ENCODE measurements at regions not wholly inside any gene's neighbourhood (a gene's known extent, or its start where the extent isn't known, plus 50 kb on each side); places are given as distances from the start of the nearest gene placed in this dataset.

DNA sequence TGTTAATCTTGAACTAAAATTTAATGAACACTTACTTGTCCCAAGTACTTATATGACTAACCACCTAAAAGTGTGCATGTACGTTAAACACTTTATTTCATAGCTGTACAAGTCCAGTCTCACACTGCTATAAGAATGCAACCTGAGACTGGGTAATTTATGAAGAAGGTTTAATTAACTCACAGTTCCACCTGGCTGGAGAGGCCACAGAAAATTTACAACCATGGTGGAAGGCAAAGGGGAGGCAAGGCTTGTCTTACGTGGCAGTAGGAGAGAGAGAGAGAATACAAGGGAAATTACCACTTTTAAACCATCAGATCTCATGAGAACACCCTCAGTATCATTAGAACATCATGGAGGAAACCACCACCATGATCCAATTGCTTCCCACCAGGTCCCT, 748.7 kb upstream of the HS3ST1 start (continued):
- TF ChIP-seq, protein P1, sequence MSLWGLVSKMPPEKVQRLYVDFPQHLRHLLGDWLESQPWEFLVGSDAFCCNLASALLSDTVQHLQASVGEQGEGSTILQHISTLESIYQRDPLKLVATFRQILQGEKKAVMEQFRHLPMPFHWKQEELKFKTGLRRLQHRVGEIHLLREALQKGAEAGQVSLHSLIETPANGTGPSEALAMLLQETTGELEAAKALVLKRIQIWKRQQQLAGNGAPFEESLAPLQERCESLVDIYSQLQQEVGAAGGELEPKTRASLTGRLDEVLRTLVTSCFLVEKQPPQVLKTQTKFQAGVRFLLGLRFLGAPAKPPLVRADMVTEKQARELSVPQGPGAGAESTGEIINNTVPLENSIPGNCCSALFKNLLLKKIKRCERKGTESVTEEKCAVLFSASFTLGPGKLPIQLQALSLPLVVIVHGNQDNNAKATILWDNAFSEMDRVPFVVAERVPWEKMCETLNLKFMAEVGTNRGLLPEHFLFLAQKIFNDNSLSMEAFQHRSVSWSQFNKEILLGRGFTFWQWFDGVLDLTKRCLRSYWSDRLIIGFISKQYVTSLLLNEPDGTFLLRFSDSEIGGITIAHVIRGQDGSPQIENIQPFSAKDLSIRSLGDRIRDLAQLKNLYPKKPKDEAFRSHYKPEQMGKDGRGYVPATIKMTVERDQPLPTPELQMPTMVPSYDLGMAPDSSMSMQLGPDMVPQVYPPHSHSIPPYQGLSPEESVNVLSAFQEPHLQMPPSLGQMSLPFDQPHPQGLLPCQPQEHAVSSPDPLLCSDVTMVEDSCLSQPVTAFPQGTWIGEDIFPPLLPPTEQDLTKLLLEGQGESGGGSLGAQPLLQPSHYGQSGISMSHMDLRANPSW (CRISPR knock-in tag; conservative IDR thresholded peaks at IDR 0.05; ENCODE audit: low read depth), result no peak
- TF ChIP-seq, protein P2, sequence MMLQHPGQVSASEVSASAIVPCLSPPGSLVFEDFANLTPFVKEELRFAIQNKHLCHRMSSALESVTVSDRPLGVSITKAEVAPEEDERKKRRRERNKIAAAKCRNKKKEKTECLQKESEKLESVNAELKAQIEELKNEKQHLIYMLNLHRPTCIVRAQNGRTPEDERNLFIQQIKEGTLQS (CRISPR knock-in tag; conservative IDR thresholded peaks at IDR 0.05), result no peak
- TF ChIP-seq NFYB (CRISPR knock-in tag; conservative IDR thresholded peaks at IDR 0.05; ENCODE audit: low read depth), result no peak
- TF ChIP-seq RORB (CRISPR knock-in tag; IDR thresholded peaks at IDR 0.05), result no peak

DNA sequence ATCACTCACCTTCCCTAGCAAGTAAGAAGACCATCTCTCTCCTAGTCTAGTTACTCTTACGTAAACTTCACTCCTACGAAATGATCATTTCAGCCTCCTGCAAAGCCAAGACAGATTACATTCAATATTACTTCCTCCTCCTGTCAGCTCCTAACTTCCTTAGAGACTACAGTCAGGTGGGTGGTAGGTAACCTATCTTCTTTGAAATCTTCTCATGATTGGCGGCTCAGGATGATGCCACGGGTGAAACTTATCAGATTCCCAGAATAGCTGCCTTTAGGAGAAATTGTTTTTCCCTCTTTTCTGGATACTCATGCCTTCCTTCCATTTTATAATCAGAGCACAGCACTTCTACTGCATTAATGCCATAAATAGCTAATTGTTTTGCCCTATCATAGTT, 744.8 kb upstream of the HS3ST1 start:
- ChIA-PET POLR2A (no interaction called here), CTCF (no interaction called here)
- DNase-seq (ENCODE audit: low spot score) (no peak), ATAC-seq (no peak)
- Mint-ChIP-seq H3K27me3 (ENCODE audit: low read depth) (no peaks in the 10 kb centered on the region), H3K27ac (no peak overlapping the region), H3K36me3 (no peaks in the 10 kb centered on the region; the same call in none of the 2 replicates), H3K4me1 (peaks cover 16% of the 10 kb centered on the region), H3K9me3 (peaks cover 20% of the 10 kb centered on the region), H3K4me3 (no peak overlapping the region)
- TF ChIP-seq HMGA2 (CRISPR knock-in tag; IDR thresholded peaks at IDR 0.05) (no peak), ZNF232 (CRISPR knock-in tag; IDR thresholded peaks at IDR 0.05) (no peak), ESRRA (CRISPR knock-in tag; IDR thresholded peaks at IDR 0.05; ENCODE audit: borderline replicate concordance) (no peak), JAZF1 (CRISPR knock-in tag; IDR thresholded peaks at IDR 0.05) (no peak)
- TF ChIP-seq, protein P3, sequence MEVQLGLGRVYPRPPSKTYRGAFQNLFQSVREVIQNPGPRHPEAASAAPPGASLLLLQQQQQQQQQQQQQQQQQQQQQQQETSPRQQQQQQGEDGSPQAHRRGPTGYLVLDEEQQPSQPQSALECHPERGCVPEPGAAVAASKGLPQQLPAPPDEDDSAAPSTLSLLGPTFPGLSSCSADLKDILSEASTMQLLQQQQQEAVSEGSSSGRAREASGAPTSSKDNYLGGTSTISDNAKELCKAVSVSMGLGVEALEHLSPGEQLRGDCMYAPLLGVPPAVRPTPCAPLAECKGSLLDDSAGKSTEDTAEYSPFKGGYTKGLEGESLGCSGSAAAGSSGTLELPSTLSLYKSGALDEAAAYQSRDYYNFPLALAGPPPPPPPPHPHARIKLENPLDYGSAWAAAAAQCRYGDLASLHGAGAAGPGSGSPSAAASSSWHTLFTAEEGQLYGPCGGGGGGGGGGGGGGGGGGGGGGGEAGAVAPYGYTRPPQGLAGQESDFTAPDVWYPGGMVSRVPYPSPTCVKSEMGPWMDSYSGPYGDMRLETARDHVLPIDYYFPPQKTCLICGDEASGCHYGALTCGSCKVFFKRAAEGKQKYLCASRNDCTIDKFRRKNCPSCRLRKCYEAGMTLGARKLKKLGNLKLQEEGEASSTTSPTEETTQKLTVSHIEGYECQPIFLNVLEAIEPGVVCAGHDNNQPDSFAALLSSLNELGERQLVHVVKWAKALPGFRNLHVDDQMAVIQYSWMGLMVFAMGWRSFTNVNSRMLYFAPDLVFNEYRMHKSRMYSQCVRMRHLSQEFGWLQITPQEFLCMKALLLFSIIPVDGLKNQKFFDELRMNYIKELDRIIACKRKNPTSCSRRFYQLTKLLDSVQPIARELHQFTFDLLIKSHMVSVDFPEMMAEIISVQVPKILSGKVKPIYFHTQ (CRISPR knock-in tag; IDR thresholded peaks at IDR 0.05), result no peak
- TF ChIP-seq, protein P4, sequence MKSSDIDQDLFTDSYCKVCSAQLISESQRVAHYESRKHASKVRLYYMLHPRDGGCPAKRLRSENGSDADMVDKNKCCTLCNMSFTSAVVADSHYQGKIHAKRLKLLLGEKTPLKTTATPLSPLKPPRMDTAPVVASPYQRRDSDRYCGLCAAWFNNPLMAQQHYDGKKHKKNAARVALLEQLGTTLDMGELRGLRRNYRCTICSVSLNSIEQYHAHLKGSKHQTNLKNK (CRISPR knock-in tag; IDR thresholded peaks at IDR 0.05), result no peak

DNA sequence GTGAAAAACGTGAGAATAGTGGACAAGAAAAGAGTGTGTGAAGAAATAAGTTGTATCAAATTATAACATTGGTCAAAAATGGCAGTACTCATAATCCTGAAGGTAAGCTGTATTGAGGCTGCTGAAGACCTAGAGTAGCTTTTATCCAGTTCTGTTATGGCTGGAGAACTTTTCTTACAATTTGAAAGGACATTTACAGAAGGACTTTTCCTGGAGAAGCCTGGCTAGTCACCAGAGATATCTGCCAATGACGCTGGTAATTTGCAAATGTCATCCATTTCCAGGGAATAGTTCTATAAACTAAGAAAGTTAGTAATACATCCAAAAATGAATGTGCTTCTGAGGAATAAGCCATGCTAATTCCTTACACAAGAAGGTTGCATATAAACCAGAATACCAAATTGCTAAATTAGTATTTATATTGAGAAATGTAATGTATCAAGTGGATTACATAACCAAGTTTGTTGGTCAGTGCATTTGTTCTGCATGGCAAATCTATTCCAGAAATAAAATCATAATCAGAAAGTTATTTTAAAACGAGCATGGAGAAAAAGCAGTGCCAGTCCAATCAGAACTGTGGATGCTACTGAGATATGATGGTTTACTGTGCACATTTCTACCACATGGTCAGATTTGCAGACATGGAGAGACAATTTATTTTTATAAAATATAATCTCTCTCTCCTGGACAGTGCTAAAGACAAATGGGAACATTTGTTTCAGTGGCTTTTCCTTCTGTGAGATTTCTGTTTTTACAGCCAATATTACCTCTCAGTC, 743.7 kb upstream of the HS3ST1 start:
- no peak overlapping the region for H3K4me3 Mint-ChIP-seq
- CTCF ChIA-PET, result no interaction called here
- POLR2A ChIA-PET, result no interaction called here
- DNase-seq (ENCODE audit: low spot score) (no peak), ATAC-seq (no peak)
- peaks cover 2% of the 10 kb centered on the region for H3K36me3 Mint-ChIP-seq
- H3K27me3 Mint-ChIP-seq (ENCODE audit: low read depth), result no peaks in the 10 kb centered on the region
- H3K27ac Mint-ChIP-seq, result no peak overlapping the region
- H3K9me3 Mint-ChIP-seq, result peaks cover 16% of the 10 kb centered on the region
- H3K4me1 Mint-ChIP-seq, result peaks cover 16% of the 10 kb centered on the region
- TF ChIP-seq, protein P5, sequence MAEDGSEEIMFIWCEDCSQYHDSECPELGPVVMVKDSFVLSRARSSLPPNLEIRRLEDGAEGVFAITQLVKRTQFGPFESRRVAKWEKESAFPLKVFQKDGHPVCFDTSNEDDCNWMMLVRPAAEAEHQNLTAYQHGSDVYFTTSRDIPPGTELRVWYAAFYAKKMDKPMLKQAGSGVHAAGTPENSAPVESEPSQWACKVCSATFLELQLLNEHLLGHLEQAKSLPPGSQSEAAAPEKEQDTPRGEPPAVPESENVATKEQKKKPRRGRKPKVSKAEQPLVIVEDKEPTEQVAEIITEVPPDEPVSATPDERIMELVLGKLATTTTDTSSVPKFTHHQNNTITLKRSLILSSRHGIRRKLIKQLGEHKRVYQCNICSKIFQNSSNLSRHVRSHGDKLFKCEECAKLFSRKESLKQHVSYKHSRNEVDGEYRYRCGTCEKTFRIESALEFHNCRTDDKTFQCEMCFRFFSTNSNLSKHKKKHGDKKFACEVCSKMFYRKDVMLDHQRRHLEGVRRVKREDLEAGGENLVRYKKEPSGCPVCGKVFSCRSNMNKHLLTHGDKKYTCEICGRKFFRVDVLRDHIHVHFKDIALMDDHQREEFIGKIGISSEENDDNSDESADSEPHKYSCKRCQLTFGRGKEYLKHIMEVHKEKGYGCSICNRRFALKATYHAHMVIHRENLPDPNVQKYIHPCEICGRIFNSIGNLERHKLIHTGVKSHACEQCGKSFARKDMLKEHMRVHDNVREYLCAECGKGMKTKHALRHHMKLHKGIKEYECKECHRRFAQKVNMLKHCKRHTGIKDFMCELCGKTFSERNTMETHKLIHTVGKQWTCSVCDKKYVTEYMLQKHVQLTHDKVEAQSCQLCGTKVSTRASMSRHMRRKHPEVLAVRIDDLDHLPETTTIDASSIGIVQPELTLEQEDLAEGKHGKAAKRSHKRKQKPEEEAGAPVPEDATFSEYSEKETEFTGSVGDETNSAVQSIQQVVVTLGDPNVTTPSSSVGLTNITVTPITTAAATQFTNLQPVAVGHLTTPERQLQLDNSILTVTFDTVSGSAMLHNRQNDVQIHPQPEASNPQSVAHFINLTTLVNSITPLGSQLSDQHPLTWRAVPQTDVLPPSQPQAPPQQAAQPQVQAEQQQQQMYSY (CRISPR knock-in tag; IDR thresholded peaks at IDR 0.05), result no peak
- TF ChIP-seq, protein P6, sequence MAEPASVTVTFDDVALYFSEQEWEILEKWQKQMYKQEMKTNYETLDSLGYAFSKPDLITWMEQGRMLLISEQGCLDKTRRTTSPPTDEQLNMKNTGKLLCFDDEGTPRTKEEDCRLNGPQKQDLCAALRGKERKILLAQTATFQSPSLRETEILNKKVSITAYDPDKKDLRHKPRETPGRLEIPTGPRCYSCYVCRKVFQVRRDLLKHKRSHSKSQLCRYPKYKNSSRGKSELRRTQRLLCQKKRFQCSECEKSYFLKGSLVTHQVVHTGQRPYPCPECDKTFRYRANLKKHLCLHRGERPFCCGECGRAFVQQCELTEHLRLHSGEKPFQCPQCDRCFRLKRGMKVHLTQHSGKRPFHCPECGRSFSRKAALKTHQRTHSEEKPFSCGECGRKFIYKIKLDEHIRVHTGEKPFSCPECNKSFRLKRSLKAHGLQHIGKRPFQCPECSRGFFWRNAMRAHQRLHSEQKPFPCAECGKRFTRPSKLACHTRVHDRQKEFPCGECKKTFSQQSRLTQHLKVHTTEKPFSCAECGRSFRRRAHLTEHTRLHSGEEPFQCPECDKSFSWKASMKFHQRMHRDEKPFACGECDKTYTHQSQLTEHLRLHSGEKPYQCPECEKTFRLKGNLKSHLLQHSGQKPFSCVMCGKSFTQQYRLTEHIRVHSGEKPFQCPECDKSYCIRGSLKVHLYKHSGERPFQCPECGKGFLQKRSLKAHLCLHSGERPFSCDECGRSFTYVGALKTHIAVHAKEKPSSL (CRISPR knock-in tag; conservative IDR thresholded peaks at IDR 0.05), result no peak
- TF ChIP-seq FOXP1 (CRISPR knock-in tag; IDR thresholded peaks at IDR 0.05; ENCODE audit: borderline replicate concordance) (no peak), TEAD1 (CRISPR knock-in tag; IDR thresholded peaks at IDR 0.05) (no peak), JAZF1 (CRISPR knock-in tag; IDR thresholded peaks at IDR 0.05) (no peak), RELA (CRISPR knock-in tag; IDR thresholded peaks at IDR 0.05; ENCODE audit: borderline replicate concordance) (no peak), ZNF232 (CRISPR knock-in tag; IDR thresholded peaks at IDR 0.05) (no peak), ZNF396 (CRISPR knock-in tag; IDR thresholded peaks at IDR 0.05; ENCODE audit: borderline replicate concordance) (no peak), MXD4 (CRISPR knock-in tag; IDR thresholded peaks at IDR 0.05; ENCODE audit: borderline replicate concordance) (no peak)
- TF ChIP-seq, protein P2 (CRISPR knock-in tag; conservative IDR thresholded peaks at IDR 0.05), result no peak
- TF ChIP-seq, protein P7, sequence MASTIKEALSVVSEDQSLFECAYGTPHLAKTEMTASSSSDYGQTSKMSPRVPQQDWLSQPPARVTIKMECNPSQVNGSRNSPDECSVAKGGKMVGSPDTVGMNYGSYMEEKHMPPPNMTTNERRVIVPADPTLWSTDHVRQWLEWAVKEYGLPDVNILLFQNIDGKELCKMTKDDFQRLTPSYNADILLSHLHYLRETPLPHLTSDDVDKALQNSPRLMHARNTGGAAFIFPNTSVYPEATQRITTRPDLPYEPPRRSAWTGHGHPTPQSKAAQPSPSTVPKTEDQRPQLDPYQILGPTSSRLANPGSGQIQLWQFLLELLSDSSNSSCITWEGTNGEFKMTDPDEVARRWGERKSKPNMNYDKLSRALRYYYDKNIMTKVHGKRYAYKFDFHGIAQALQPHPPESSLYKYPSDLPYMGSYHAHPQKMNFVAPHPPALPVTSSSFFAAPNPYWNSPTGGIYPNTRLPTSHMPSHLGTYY (CRISPR knock-in tag; IDR thresholded peaks at IDR 0.05), result no peak
